Panc1 (cell line): ENCODE measurements at regions not wholly inside any gene's neighbourhood (a gene's known extent, or its start where the extent isn't known, plus 50 kb on each side); places are given as distances from the start of the nearest gene placed in this dataset.

Experiments used
- ATAC-seq: fragments of 200-7000 bp; cut with Tn5 transposase; 2 replicates; pipeline ENCODE4 v1.9.1; 2020; ENCODE audit warnings: mild to moderate bottlenecking, moderate library complexity
- BruUV-seq: library from RNA; stranded (reverse); fragments of 400-500 nt; replicated peaks from 2 replicates; lab custom pipeline; 2021; lab: Mats Ljungman, UMichigan
- CTCF ChIA-PET: fragments of 300-600 bp; sonication (Branson Sonifier 250); formaldehyde crosslinking; loops from one replicate; lab custom pipeline; 2022; ENCODE audit warnings: antibody characterized with exemption; lab: Charles Lee
- POLR2A ChIA-PET: fragments of 300-600 bp; sonication (Branson Sonifier 250); formaldehyde crosslinking; loops from one replicate; lab custom pipeline; 2022; ENCODE audit warnings: antibody characterized with exemption; lab: Charles Lee
- DNase-seq: peaks from one replicate; pipeline ENCODE4 v3.0.0-alpha.2; 2010; ENCODE audit warnings: low read depth, low spot score
- H3K27ac ChIP-seq: 2 replicates; pipeline ENCODE4 v1.5.1; 2011; ENCODE audit warnings: mild to moderate bottlenecking, low read length, inconsistent platforms
- H3K27me3 ChIP-seq: fragments of 200-500 bp; sonication (Bioruptor generic); 2 replicates; pipeline ENCODE4 v1.6.0; 2014; ENCODE audit warnings: low read length, inconsistent platforms; ENCODE audit not compliant: control insufficient read depth, insufficient read depth
- H3K36me3 ChIP-seq: fragments of 200-500 bp; sonication (Bioruptor generic); 2 replicates; pipeline ENCODE4 v1.5.1; 2014; ENCODE audit warnings: inconsistent platforms, mild to moderate bottlenecking, low read length, moderate library complexity; ENCODE audit not compliant: control insufficient read depth, insufficient read depth
- H3K4me1 ChIP-seq: 2 replicates; pipeline ENCODE4 v1.5.1; 2011; ENCODE audit warnings: inconsistent platforms, mild to moderate bottlenecking, low read length, moderate library complexity; ENCODE audit not compliant: control insufficient read depth, insufficient read depth
- H3K4me3 ChIP-seq, 2 experiments: 2 replicates each; pipeline ENCODE4 v1.5.1; 2011 to 2012; ENCODE audit warnings: low read depth in 2 of 2, low read length in 2 of 2, mild to moderate bottlenecking in 2 of 2, inconsistent platforms in 1 of 2, moderate library complexity in 1 of 2
- H3K9me3 ChIP-seq: fragments of 200-500 bp; sonication (Bioruptor generic); 2 replicates; pipeline ENCODE4 v1.5.1; 2014; ENCODE audit warnings: low read depth, mild to moderate bottlenecking, inconsistent platforms, low read length, moderate library complexity; ENCODE audit not compliant: control insufficient read depth, insufficient read depth
- POLR2AphosphoS5 ChIP-seq: IDR thresholded peaks from 2 replicates; pipeline ENCODE4 v1.6.1; 2012; ENCODE audit warnings: mild to moderate bottlenecking, low read depth, low read length, moderate library complexity
- SIN3A ChIP-seq: IDR thresholded peaks from 2 replicates; pipeline ENCODE4 v1.6.1; 2012; ENCODE audit warnings: low read depth, mild to moderate bottlenecking, low read length, moderate library complexity, borderline replicate concordance; ENCODE audit not compliant: insufficient read depth
- TCF7L2 ChIP-seq: IDR thresholded peaks from 2 replicates; pipeline ENCODE4 v1.6.1; 2011; ENCODE audit warnings: mild to moderate bottlenecking, low read depth, low read length, inconsistent platforms
- in situ Hi-C: cut with HindIII; loops from 2 replicates; pipeline ENCODE4 v1.10.0; 2016; ENCODE audit warnings: low sequenced_read_pairs, low pct_unique_long_range_greater_than_20kb
- intact Hi-C: fragments of 100-400 bp; cut with micrococcal nuclease; formaldehyde crosslinking; loops from one replicate; pipeline ENCODE4 v1.10.0; 2022; ENCODE audit not compliant: unreplicated experiment
- TF ChIP-seq, protein P1 (sequence below): fragments of 450-650 bp; IDR thresholded peaks from 2 replicates; pipeline ENCODE4 v1.5.1; 2017; ENCODE audit warnings: mild to moderate bottlenecking
- TF ChIP-seq, protein P2 (sequence below), 2 experiments: IDR thresholded peaks; 2 replicates each; pipeline ENCODE4 v1.6.1; 2011 to 2012; ENCODE audit warnings: low read depth in 2 of 2, control low read depth in 1 of 2, low read length in 1 of 2, mild to moderate bottlenecking in 1 of 2, moderate library complexity in 1 of 2; ENCODE audit not compliant: insufficient read depth in 1 of 2

DNA sequence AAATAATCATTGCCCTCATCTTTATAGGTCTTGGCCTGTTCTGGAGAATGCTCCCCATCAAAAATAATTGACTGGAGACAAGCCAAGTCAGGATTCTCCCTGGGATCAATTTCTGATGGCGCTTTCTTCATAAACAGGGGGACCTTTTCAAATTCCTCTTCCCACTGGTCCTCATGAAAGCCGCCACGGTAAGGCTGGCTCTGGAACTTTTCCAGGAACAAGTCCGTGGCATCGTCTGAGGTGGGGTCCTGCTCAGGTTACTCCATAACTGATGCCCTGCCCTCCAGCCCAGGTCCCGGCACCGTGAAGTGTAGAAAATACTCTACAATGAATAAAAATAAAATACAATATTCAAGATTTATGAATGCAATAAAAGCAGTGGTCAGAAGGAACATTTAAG, 79.4 kb upstream of the IGFBP3 start:
- CTCF ChIA-PET: no interaction called here
- no peak overlapping the region for H3K27ac ChIP-seq
- in situ Hi-C loops: no loop called here
- H3K4me3 ChIP-seq: no peak overlapping the region
- no TSS peak for BruUV-seq
- DNase-seq (no peak), ATAC-seq (no peak)
- intact Hi-C loops: no loop called here
- POLR2A ChIA-PET: no interaction called here
- TF ChIP-seq SIN3A: no peak
- no peak for TF ChIP-seq POLR2AphosphoS5
- TF ChIP-seq, protein P1, sequence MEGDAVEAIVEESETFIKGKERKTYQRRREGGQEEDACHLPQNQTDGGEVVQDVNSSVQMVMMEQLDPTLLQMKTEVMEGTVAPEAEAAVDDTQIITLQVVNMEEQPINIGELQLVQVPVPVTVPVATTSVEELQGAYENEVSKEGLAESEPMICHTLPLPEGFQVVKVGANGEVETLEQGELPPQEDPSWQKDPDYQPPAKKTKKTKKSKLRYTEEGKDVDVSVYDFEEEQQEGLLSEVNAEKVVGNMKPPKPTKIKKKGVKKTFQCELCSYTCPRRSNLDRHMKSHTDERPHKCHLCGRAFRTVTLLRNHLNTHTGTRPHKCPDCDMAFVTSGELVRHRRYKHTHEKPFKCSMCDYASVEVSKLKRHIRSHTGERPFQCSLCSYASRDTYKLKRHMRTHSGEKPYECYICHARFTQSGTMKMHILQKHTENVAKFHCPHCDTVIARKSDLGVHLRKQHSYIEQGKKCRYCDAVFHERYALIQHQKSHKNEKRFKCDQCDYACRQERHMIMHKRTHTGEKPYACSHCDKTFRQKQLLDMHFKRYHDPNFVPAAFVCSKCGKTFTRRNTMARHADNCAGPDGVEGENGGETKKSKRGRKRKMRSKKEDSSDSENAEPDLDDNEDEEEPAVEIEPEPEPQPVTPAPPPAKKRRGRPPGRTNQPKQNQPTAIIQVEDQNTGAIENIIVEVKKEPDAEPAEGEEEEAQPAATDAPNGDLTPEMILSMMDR: no peak
- no peak for TF ChIP-seq TCF7L2
- TF ChIP-seq, protein P2, sequence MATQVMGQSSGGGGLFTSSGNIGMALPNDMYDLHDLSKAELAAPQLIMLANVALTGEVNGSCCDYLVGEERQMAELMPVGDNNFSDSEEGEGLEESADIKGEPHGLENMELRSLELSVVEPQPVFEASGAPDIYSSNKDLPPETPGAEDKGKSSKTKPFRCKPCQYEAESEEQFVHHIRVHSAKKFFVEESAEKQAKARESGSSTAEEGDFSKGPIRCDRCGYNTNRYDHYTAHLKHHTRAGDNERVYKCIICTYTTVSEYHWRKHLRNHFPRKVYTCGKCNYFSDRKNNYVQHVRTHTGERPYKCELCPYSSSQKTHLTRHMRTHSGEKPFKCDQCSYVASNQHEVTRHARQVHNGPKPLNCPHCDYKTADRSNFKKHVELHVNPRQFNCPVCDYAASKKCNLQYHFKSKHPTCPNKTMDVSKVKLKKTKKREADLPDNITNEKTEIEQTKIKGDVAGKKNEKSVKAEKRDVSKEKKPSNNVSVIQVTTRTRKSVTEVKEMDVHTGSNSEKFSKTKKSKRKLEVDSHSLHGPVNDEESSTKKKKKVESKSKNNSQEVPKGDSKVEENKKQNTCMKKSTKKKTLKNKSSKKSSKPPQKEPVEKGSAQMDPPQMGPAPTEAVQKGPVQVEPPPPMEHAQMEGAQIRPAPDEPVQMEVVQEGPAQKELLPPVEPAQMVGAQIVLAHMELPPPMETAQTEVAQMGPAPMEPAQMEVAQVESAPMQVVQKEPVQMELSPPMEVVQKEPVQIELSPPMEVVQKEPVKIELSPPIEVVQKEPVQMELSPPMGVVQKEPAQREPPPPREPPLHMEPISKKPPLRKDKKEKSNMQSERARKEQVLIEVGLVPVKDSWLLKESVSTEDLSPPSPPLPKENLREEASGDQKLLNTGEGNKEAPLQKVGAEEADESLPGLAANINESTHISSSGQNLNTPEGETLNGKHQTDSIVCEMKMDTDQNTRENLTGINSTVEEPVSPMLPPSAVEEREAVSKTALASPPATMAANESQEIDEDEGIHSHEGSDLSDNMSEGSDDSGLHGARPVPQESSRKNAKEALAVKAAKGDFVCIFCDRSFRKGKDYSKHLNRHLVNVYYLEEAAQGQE (IDR thresholded peaks at IDR 0.05; ENCODE audit: insufficient read depth in 1 of 2, low read depth in 2 of 2, low read length in 1 of 2): no peak
- H3K27me3 ChIP-seq: no peaks in the 10 kb centered on the region
- peaks cover 13% of the 10 kb centered on the region; the same call in 1 of the 2 replicates for H3K9me3 ChIP-seq
- no peaks in the 10 kb centered on the region for H3K4me1 ChIP-seq
- no peaks in the 10 kb centered on the region for H3K36me3 ChIP-seq

DNA sequence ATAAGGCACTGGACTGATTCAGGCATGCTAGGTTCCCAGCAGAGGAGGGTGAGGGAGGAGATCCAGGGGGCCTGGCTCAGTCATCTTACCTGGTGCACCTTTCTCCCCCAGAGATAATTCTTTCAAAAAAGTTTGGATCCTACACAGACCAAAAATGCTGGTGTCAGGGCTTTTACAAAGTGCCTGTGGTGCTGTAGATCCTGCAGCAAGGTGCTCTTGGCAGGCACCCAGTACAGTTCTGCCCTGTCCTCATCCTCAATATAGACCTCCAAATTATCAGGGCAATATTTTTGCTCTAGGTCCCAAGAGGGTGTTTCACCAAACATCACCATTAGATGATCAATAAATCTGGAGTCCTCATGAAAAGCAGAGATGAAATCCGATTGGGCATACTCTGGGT, 78.5 kb upstream of the IGFBP3 start:
- BruUV-seq: no TSS peak
- H3K4me1 ChIP-seq: no peaks in the 10 kb centered on the region
- no peaks in the 10 kb centered on the region for H3K27me3 ChIP-seq
- H3K9me3 ChIP-seq: peaks cover 18% of the 10 kb centered on the region; the same call in 1 of the 2 replicates
- intact Hi-C loops (no loop called here), in situ Hi-C loops (no loop called here)
- ChIA-PET CTCF (no interaction called here), POLR2A (no interaction called here)
- no peak overlapping the region for H3K27ac ChIP-seq
- H3K36me3 ChIP-seq: no peaks in the 10 kb centered on the region
- ATAC-seq (no peak), DNase-seq (no peak)
- no peak for TF ChIP-seq TCF7L2
- TF ChIP-seq, protein P2 (IDR thresholded peaks at IDR 0.05; ENCODE audit: insufficient read depth in 1 of 2, low read depth in 2 of 2, low read length in 1 of 2): no peak
- TF ChIP-seq, protein P1: no peak
- TF ChIP-seq POLR2AphosphoS5: no peak
- TF ChIP-seq SIN3A: no peak
- H3K4me3 ChIP-seq: no peak overlapping the region
